GM18861 (cell line): ENCODE measurements at regions not wholly inside any gene's neighbourhood (a gene's known extent, or its start where the extent isn't known, plus 50 kb on each side); places are given as distances from the start of the nearest gene placed in this dataset.

Experiments used
- ATAC-seq: cut with Tn5 transposase; IDR thresholded peaks from one replicate; pipeline ENCODE4 v1.9.1; 2021; ENCODE audit not compliant: unreplicated experiment

DNA sequence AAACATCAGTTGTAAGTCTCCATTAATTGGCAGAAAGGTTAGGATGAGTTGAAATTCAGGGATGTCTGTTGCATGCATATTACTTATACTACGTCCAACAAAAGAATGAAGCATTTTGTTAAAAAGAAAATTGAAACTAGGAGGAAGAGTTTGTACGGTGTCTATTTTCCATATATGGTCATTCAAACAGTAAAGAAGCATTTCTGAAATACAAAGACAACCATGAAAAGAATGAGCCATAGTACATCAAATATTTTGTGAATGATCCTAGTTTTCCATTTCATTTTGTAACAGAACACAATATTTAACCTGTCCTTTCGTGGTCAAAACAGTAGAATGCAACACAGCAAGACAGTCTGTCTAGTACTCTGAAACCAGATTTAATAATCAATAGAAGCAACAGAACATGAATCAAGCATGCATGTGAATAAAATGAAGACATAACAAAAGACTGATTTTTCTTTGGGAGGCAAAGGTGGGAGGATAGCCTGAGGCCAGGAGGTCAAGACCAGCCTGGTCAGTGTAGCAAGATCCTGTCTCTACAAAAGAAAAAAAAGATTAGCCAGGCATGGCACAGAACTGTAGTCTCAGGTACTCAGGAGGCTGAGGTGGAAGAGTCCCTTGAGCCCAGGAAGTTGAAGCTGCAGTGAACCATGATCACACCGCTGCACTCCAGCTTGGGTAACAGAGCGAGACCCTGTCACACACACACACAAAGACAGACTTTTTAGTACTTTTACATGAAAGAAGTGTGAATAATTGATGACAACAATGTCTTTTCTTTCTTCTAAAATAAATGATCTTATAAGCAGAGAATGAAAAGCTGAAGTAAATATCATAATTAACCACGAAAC lies 156.0 kb downstream of the LRIG3 start:
- ATAC-seq: peak; percentile 55

GRCh38 chr12:58765076-58765475 lies 155.2 kb downstream of the LRIG3 start:
- ATAC-seq: no peak

GRCh38 chr12:58765653-58766512 lies 154.4 kb downstream of the LRIG3 start:
- ATAC-seq: no peak

GRCh38 chr12:58766513-58766870 lies 153.8 kb downstream of the LRIG3 start:
- ATAC-seq: no peak

DNA sequence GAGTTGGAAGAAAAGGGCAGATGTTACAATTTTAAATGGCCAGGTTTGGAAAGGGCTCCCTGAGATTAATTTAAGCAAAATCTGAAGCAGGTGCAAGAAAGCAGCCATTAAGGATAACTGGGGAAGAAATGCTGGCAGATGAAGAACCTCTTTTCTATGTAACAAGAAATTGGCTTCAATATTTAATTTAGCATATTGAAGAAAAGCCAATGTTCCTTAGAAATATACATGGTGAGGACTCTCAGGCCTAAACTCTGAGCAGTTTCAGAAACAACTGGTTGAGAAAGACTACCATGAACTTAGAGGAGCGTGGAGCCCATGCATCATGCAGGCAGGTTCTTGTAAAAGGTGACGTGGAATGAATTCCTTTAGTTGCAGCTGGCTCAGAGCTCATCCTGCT lies 152.8 kb downstream of the LRIG3 start:
- no peak for ATAC-seq

GRCh38 chr12:58773986-58774385 lies 146.3 kb downstream of the LRIG3 start:
- no peak for ATAC-seq

- no peak for ATAC-seq
Measured at GRCh38 chr12:58774731-58775130, 145.6 kb downstream of the LRIG3 start.

- ATAC-seq: no peak
Measured at GRCh38 chr12:58775396-58775795, 144.9 kb downstream of the LRIG3 start.

DNA sequence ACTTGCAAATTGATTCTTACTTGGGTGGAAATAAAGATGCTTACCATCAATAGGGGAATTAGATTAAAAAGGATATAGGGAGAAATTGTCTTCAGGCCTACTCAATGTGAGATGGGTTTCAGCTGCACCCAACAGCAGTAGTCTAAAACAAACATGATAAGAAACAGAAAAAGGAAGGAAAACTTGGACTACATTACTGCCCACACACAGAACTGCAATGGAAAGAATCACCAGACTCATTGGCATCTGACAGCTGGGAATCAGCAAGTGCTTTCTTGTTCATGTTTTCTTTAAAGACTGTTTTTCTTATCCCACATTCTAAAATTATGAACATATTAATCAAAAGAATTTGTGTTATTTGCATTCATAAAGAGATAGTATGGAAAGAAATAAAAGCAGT lies 144.2 kb downstream of the LRIG3 start:
- ATAC-seq: no peak

DNA sequence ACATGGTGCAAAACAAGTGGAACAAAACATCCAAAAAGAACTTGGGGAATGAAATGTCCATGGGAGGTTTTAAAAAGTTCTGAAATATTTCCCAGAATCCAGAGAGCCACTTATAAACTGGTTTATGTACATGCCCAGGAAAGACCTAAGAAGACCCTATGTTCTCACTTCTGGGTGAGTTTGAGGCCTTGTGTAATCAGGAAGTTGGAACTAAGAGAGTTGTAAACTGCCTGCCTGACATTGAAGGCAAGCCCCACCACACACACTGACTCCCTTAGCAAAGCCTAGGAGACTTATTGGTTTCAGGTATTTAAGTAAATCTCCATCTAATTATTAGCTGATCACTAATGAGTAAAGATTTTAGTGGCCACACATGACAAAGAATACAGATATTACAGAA lies 142.5 kb downstream of the LRIG3 start:
- no peak for ATAC-seq

DNA sequence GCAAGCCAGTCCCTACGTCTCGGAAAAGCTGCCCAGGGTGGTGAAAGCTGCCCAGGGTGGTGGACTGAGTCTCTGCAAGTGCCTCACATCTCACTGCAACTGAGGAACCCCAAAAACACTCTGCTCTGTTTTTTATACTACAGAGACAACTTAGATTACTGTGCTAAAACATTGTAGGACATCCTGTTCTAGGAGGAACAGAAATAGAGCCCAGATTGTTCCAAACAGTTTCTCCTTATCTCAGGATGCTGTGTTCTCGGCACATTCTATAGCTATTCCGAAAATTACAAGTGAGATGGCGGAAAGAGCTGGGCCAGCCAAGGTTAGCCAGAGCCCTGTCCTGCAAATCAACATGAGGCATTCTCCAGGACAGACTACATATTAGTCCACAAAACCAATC lies 138.7 kb downstream of the LRIG3 start:
- no peak for ATAC-seq

DNA sequence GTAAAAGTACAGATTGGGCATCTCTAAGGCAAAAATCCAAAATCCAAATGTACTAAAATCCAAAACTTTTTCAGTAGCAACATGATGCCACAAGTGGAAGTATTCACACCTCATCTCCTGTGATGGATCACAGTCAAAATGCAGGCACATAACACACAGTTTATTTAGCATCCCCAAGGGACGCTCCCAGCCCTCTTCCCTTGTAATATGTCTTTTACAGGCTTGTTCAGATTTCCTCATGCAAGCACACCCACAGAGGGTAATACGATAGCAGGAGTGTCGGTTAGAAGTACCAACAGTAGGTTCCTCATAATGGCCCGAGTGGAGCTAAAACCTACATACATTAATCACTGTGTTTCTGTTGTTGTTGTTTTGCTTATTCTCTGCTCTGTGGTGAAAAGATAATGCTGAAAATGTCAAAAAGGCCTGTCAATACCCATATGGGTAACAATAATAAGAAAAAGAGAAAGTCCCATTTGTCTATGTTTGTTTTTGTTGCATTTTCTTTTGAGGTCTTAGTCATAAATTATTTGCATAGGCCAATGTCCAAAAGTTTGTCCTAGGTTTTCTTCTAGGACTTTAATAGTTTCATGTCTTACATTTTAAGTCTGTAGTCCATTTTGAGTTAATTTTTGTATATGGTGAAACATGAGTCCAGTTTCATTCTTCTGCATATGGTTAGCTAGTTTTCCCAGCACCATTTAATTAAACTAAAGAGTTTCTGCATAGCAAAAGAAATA lies 133.1 kb downstream of the LRIG3 start:
- no peak for ATAC-seq

DNA sequence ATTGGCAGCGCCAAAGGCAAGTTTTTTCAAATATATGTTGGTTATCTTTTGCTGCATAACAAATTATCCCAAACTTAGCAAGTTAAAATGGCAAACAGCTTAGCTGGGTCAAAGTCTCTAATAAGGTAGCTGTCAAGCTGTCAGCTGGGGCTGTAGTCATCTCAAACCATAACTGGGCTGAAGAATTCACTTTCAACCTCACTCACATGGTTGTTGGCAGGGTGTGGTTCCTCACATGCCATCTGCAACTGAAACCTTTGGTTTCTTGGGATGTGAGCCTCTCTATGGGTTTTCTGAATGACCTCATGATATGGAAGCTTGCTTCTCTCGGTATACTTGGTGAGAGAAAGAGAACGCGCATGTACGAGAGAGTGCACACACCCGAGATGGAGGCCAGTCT lies 125.4 kb downstream of the LRIG3 start:
- no peak for ATAC-seq

DNA sequence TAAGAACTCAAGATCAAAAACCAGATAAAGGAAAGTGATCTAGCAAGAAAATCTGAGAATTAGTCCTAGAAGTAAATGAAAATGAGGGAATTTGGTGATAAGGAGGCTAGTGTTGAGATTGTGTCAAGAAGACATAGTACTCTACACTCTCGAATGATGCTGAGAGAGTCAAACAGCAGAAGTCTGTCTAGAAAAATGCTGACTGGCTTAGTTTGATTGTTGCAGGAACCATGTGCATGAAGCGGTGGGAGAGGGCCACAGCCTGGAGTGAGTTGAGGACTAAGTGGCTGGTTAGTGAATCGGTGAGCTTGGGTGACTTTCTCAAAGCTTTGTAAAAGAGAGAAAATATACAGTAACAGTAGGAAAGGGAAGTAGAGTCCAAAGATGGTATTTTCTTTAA lies 124.5 kb downstream of the LRIG3 start:
- no peak for ATAC-seq

GRCh38 chr12:58801986-58802385 lies 118.3 kb downstream of the LRIG3 start:
- ATAC-seq: no peak

- no peak for ATAC-seq
Measured at GRCh38 chr12:58803908-58804307, 116.4 kb downstream of the LRIG3 start.

- peak; percentile 87 for ATAC-seq
Measured at GRCh38 chr12:58804749-58805148, 115.6 kb downstream of the LRIG3 start.

GRCh38 chr12:58809064-58809607 lies 111.2 kb downstream of the LRIG3 start:
- no peak for ATAC-seq

DNA sequence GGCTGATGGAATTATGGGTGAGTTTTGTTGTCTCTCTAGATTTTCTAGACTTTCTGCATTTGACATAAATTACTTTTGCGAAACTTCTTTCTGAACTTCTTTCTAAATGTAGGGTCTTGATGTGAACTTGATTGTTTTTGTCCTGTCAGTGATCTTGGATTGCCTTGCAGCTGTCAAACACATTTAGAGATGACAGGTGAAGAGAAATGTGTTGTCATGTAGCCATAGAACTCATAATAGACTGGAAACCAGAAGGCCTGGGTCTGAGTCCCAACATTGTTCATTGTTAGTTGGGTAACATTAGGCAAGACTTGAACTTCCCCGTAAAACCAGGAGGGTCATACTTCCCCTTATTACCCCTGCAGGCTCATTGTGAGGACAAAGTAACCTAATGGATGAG lies 109.0 kb downstream of the LRIG3 start:
- no peak for ATAC-seq

GRCh38 chr12:58812214-58812613 lies 108.1 kb downstream of the LRIG3 start:
- ATAC-seq: no peak

DNA sequence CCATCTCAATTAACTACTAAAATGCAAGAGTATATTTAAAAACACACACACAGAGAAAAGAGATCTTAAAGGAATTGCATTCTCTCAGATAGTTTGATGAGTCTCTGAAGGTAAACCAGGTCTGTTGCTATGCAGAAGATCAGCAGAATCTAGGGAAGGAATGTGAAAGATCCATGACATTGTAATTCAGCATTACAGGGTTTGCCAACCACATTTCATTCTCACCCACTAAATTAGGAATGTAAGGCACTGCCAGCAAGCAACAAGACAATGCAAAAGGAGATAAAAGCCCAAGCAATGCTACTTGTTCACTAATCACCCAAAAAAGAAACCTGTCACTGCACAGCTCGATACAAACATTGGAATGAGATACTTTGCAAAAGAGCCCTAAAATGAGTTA lies 106.3 kb downstream of the LRIG3 start:
- no peak for ATAC-seq
